GM18505 (cell line): ENCODE measurements at regions not wholly inside any gene's neighbourhood (a gene's known extent, or its start where the extent isn't known, plus 50 kb on each side); places are given as distances from the start of the nearest gene placed in this dataset.
"Not testable (repeated sequence)": the region's sequence is repeated elsewhere in the genome, so short reads cannot be mapped to it uniquely, and the experiment has no call there.

Source experiments
- ATAC-seq: cut with Tn5 transposase; IDR thresholded peaks from one replicate; pipeline ENCODE4 v1.9.1; 2021; ENCODE audit not compliant: unreplicated experiment
- POLR2A ChIP-seq: IDR thresholded peaks from 4 replicates; pipeline ENCODE4 v1.6.1; 2011; ENCODE audit warnings: borderline replicate concordance; ENCODE audit not compliant: insufficient read depth, insufficient read length; ENCODE audit errors: extremely low read depth

- no peak for ATAC-seq
- TF ChIP-seq POLR2A: no peak
Measured at GRCh38 chr13:65307056-65307455, 1923.1 kb downstream of the PCDH9 start.

GRCh38 chr13:65302691-65303090, 1927.4 kb downstream of the PCDH9 start:
- no peak for ATAC-seq
- no peak for TF ChIP-seq POLR2A

GRCh38 chr13:65301506-65301905, 1928.6 kb downstream of the PCDH9 start:
- ATAC-seq: no peak
- TF ChIP-seq POLR2A: no peak

- no peak for TF ChIP-seq POLR2A
- no peak for ATAC-seq
Measured at GRCh38 chr13:65300220-65300619, 1929.9 kb downstream of the PCDH9 start.

GRCh38 chr13:65293530-65294198, 1936.5 kb downstream of the PCDH9 start:
- no peak for ATAC-seq
- TF ChIP-seq POLR2A: no peak

GRCh38 chr13:65292488-65292901, 1937.6 kb downstream of the PCDH9 start:
- ATAC-seq: no peak
- no peak for TF ChIP-seq POLR2A

- ATAC-seq: no peak
- no peak for TF ChIP-seq POLR2A
Measured at GRCh38 chr13:65287405-65287804, 1942.7 kb downstream of the PCDH9 start.

- no peak for ATAC-seq
- no peak for TF ChIP-seq POLR2A
Measured at GRCh38 chr13:65275838-65276630, 1954.1 kb downstream of the PCDH9 start.

- no peak for TF ChIP-seq POLR2A
Measured at GRCh38 chr13:65275108-65275507, 1955.0 kb downstream of the PCDH9 start.

GRCh38 chr13:65273811-65274420, 1956.2 kb downstream of the PCDH9 start:
- ATAC-seq: not testable (repeated sequence)

More at GRCh38 chr13:65275108-65275507, 1955.0 kb downstream of the PCDH9 start:
- ATAC-seq: no peak

- no peak for ATAC-seq
- TF ChIP-seq POLR2A: no peak
Measured at GRCh38 chr13:65268009-65268408, 1962.1 kb downstream of the PCDH9 start.

- no peak for ATAC-seq
- no peak for TF ChIP-seq POLR2A
Measured at GRCh38 chr13:65265988-65266387, 1964.1 kb downstream of the PCDH9 start.

- no peak for ATAC-seq
- no peak for TF ChIP-seq POLR2A
Measured at GRCh38 chr13:65264066-65264465, 1966.1 kb downstream of the PCDH9 start.
